Astrocyte (in vitro differentiated cells and primary cell): ENCODE measurements at regions not wholly inside any gene's neighbourhood (a gene's known extent, or its start where the extent isn't known, plus 50 kb on each side); places are given as distances from the start of the nearest gene placed in this dataset.

Experiments used
- DNase-seq: peaks from one replicate; pipeline ENCODE4 v3.0.0-alpha.2; 2010; ENCODE audit warnings: low read depth
- FAIRE-seq: peaks from 2 replicates; lab custom pipeline; 2011; peaks lifted over from hg19 to GRCh38; lab: Jason Lieb, UNC
- H2AFZ ChIP-seq: 2 replicates; pipeline ENCODE4 v1.6.0; 2012; ENCODE audit warnings: low read depth, low read length, inconsistent platforms
- H3K27ac ChIP-seq: 2 replicates; pipeline ENCODE4 v1.5.1; 2011; ENCODE audit warnings: low read depth, low read length, inconsistent platforms
- H3K27me3 ChIP-seq: 2 replicates; pipeline ENCODE4 v1.6.0; 2011; ENCODE audit warnings: low read length, inconsistent platforms; ENCODE audit not compliant: insufficient read depth
- H3K36me3 ChIP-seq: 2 replicates; pipeline ENCODE4 v1.5.1; 2011; ENCODE audit warnings: low read length, inconsistent platforms; ENCODE audit not compliant: insufficient read depth
- H3K4me1 ChIP-seq: 2 replicates; pipeline ENCODE4 v1.5.1; 2011; ENCODE audit warnings: low read length, inconsistent platforms; ENCODE audit not compliant: insufficient read depth
- H3K4me2 ChIP-seq: 2 replicates; pipeline ENCODE4 v1.6.0; 2012; ENCODE audit warnings: low read length, inconsistent platforms
- H3K4me3 ChIP-seq: 2 replicates; pipeline ENCODE4 v1.5.1; 2011; ENCODE audit warnings: low read depth, mild to moderate bottlenecking, low read length, inconsistent platforms; ENCODE audit not compliant: insufficient read depth
- H3K79me2 ChIP-seq: 2 replicates; pipeline ENCODE4 v1.6.0; 2012; ENCODE audit warnings: mild to moderate bottlenecking, low read length, inconsistent platforms; ENCODE audit not compliant: insufficient read depth
- H3K9ac ChIP-seq: 2 replicates; pipeline ENCODE4 v1.6.0; 2012; ENCODE audit warnings: mild to moderate bottlenecking, low read length, inconsistent platforms
- H3K9me3 ChIP-seq: 2 replicates; pipeline ENCODE4 v1.5.1; 2012; ENCODE audit warnings: low read depth, mild to moderate bottlenecking, low read length, inconsistent platforms; ENCODE audit not compliant: insufficient read depth
- H4K20me1 ChIP-seq: 2 replicates; pipeline ENCODE4 v1.6.0; 2012; ENCODE audit warnings: low read length, inconsistent platforms; ENCODE audit not compliant: insufficient read depth
- H3K27ac Mint-ChIP-seq: one replicate; pipeline ENCODE4 v1.8.0; 2021; ENCODE audit warnings: mild to moderate bottlenecking, mixed read lengths; ENCODE audit not compliant: unreplicated experiment
- H3K27me3 Mint-ChIP-seq: one replicate; pipeline ENCODE4 v1.8.0; 2021; ENCODE audit warnings: low read depth, mixed read lengths; ENCODE audit not compliant: unreplicated experiment
- H3K36me3 Mint-ChIP-seq: one replicate; pipeline ENCODE4 v1.8.0; 2021; ENCODE audit warnings: low read depth, mixed read lengths; ENCODE audit not compliant: unreplicated experiment
- H3K4me1 Mint-ChIP-seq: one replicate; pipeline ENCODE4 v1.8.0; 2021; ENCODE audit warnings: low read depth, mixed read lengths; ENCODE audit not compliant: unreplicated experiment
- H3K4me3 Mint-ChIP-seq: one replicate; pipeline ENCODE4 v1.8.0; 2021; ENCODE audit warnings: mild to moderate bottlenecking, moderate library complexity, mixed read lengths; ENCODE audit not compliant: unreplicated experiment
- H3K9me3 Mint-ChIP-seq: one replicate; pipeline ENCODE4 v1.8.0; 2021; ENCODE audit warnings: mild to moderate bottlenecking, mixed read lengths; ENCODE audit not compliant: unreplicated experiment
- EZH2 ChIP-seq: IDR thresholded peaks from 2 replicates; pipeline ENCODE4 v1.6.1; 2012; ENCODE audit warnings: mild to moderate bottlenecking, low read length, inconsistent platforms; ENCODE audit not compliant: insufficient read depth
- TF ChIP-seq, protein P1 (sequence below): IDR thresholded peaks from 2 replicates; pipeline ENCODE4 v1.5.1; 2011; ENCODE audit warnings: low read depth, mild to moderate bottlenecking, inconsistent platforms, low read length, moderate library complexity; ENCODE audit not compliant: insufficient read depth

DNA sequence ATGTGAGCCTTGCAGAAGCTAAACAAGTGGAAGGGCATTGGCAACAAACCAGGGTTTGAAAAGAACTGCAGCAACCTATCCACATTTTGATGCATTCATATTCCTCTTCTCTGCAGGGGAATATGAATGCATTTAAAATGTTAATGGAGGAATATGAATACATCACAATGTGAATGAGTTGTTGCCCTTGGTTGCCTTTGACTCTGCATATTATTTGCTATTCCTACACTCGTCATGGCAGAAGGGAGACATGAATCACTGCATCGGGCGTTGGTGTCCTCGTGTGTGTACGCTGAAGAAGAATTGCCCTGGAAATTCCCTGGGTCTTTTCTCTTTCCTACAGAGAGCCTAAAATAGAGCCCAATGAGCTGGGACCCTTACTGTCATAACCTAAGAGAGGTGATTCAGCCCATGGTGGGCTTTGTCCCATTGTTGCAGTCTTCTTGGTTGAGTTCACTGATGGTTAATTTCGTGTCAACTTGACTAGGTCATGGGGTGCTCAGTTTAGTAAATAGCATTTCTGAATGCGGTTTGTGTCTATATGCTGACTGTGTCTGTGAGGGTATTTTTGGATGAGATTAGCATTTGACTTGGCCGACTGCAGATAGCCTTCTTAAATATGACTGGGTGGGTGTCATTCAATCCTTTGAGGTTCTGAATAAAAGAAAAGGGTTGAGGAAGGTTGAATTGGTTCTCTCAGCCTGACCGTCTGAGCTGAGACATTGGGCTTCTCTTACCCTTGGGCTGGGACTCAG, 1422.9 kb upstream of the TMEM132C start:
- H3K27me3 Mint-ChIP-seq: no peaks in the 10 kb centered on the region
- H3K4me1 ChIP-seq: no peaks in the 10 kb centered on the region
- H3K9me3 ChIP-seq: peaks cover 5% of the 10 kb centered on the region
- no peaks in the 10 kb centered on the region for H4K20me1 ChIP-seq
- H3K79me2 ChIP-seq: no peaks in the 10 kb centered on the region
- H3K4me3 ChIP-seq: no peak overlapping the region
- H3K27ac Mint-ChIP-seq: no peak overlapping the region
- no peak for DNase-seq
- H3K4me1 Mint-ChIP-seq: no peaks in the 10 kb centered on the region
- H3K4me3 Mint-ChIP-seq: no peak overlapping the region
- H3K36me3 Mint-ChIP-seq: no peaks in the 10 kb centered on the region
- peaks cover 10% of the 10 kb centered on the region for H3K9me3 Mint-ChIP-seq
- H3K36me3 ChIP-seq: no peaks in the 10 kb centered on the region
- TF ChIP-seq, protein P1, sequence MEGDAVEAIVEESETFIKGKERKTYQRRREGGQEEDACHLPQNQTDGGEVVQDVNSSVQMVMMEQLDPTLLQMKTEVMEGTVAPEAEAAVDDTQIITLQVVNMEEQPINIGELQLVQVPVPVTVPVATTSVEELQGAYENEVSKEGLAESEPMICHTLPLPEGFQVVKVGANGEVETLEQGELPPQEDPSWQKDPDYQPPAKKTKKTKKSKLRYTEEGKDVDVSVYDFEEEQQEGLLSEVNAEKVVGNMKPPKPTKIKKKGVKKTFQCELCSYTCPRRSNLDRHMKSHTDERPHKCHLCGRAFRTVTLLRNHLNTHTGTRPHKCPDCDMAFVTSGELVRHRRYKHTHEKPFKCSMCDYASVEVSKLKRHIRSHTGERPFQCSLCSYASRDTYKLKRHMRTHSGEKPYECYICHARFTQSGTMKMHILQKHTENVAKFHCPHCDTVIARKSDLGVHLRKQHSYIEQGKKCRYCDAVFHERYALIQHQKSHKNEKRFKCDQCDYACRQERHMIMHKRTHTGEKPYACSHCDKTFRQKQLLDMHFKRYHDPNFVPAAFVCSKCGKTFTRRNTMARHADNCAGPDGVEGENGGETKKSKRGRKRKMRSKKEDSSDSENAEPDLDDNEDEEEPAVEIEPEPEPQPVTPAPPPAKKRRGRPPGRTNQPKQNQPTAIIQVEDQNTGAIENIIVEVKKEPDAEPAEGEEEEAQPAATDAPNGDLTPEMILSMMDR: no peak
- no peak for TF ChIP-seq EZH2
- H3K27me3 ChIP-seq: no peaks in the 10 kb centered on the region
- H3K27ac ChIP-seq: no peak overlapping the region
- FAIRE-seq: no peak
- H3K9ac ChIP-seq: no peak overlapping the region
- H3K4me2 ChIP-seq: no peak overlapping the region
- H2AFZ ChIP-seq: no peak overlapping the region

DNA sequence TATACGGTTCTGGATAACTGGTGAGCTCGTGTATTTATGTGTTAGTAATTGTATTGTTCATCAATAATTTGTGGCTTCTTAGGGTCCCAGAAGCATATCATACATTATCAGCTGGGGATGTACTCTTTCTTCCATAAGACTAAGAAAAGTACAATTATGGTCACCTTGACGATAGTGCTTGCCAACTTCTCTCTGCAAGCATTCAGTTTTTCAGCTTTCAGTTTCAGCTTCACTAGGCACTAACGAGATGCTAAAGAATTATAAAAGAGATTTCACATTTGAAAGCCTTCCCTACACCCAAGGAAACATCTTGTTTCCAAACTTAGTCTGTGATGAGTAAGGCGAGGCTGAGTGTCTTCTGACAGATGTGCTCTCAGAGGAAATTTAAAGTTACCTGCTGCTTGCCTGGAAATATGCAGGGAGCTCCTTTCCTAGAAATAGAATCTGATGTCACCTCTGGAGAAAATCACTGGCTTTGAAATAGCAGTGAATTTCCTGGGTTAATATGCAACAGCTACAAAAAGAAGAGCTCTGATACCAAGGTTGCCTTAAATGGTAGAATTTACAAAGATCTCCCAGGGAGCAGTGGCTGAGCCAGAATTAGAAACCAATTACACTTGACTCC, 1419.9 kb upstream of the TMEM132C start:
- FAIRE-seq (no peak), DNase-seq (no peak)
- no peaks in the 10 kb centered on the region for H4K20me1 ChIP-seq
- no peaks in the 10 kb centered on the region for H3K4me1 ChIP-seq
- no peaks in the 10 kb centered on the region for H3K27me3 ChIP-seq
- no peak overlapping the region for H3K4me3 ChIP-seq
- no peaks in the 10 kb centered on the region for H3K79me2 ChIP-seq
- H3K36me3 Mint-ChIP-seq: no peaks in the 10 kb centered on the region
- no peak for TF ChIP-seq EZH2
- TF ChIP-seq, protein P1: no peak
- H3K4me2 ChIP-seq: no peak overlapping the region
- H2AFZ ChIP-seq: no peak overlapping the region
- no peaks in the 10 kb centered on the region for H3K27me3 Mint-ChIP-seq
- no peak overlapping the region for H3K27ac Mint-ChIP-seq
- no peak overlapping the region for H3K27ac ChIP-seq
- H3K9me3 Mint-ChIP-seq: peaks cover 10% of the 10 kb centered on the region
- H3K4me3 Mint-ChIP-seq: no peak overlapping the region
- H3K9ac ChIP-seq: no peak overlapping the region
- peaks cover 3% of the 10 kb centered on the region for H3K9me3 ChIP-seq
- H3K4me1 Mint-ChIP-seq: no peaks in the 10 kb centered on the region
- H3K36me3 ChIP-seq: no peaks in the 10 kb centered on the region

DNA sequence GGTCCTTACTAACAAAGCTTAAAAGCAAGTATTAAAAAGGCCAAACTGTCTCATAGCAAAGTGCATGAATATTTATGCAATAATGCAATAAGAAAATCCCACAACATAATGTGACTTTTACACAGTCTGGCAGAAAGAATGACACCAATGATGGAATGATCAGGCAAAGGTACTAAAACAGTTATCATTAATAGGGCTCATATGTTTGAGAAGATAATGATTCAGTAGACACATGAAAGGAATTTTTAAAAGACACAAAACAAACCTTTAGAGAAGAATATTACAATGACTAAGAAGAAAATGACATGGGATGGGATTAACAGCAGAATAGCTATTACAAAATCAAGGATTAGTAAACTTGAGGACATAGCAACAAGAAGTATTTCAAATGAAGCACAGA, 1411.2 kb upstream of the TMEM132C start:
- Mint-ChIP-seq H3K9me3 (no peaks in the 10 kb centered on the region), H3K36me3 (no peaks in the 10 kb centered on the region), H3K27me3 (no peaks in the 10 kb centered on the region), H3K27ac (no peak overlapping the region), H3K4me1 (no peaks in the 10 kb centered on the region), H3K4me3 (no peak overlapping the region)
- H3K4me3 ChIP-seq: no peak overlapping the region
- H3K79me2 ChIP-seq: no peaks in the 10 kb centered on the region
- no peak overlapping the region for H2AFZ ChIP-seq
- H3K36me3 ChIP-seq: no peaks in the 10 kb centered on the region
- no peak overlapping the region for H3K27ac ChIP-seq
- TF ChIP-seq, protein P1: no peak
- no peak for TF ChIP-seq EZH2
- H3K4me2 ChIP-seq: no peak overlapping the region
- no peaks in the 10 kb centered on the region for H3K9me3 ChIP-seq
- H3K9ac ChIP-seq: no peak overlapping the region
- FAIRE-seq: no peak
- H3K4me1 ChIP-seq: no peaks in the 10 kb centered on the region
- H4K20me1 ChIP-seq: no peaks in the 10 kb centered on the region
- no peak for DNase-seq
- H3K27me3 ChIP-seq: no peaks in the 10 kb centered on the region
